HepG2 (cell line): ENCODE measurements at regions not wholly inside any gene's neighbourhood (a gene's known extent, or its start where the extent isn't known, plus 50 kb on each side); places are given as distances from the start of the nearest gene placed in this dataset.

Source experiments
- ATAC-seq: fragments of 200-7000 bp; cut with Tn5 transposase; 3 replicates; pipeline ENCODE4 v1.9.1; 2020; ENCODE audit warnings: mild to moderate bottlenecking, moderate library complexity
- BruUV-seq: library from RNA; stranded (reverse); fragments of 400-500 nt; replicated peaks from 2 replicates; lab custom pipeline; 2021; lab: Mats Ljungman, UMichigan
- CTCF ChIA-PET: fragments of 300-600 bp; formaldehyde crosslinking; extraction: SDS; loops from one replicate; lab custom pipeline; 2021; ENCODE audit warnings: low total read pairs, inconsistent platforms, low intra/inter-chr PET ratio; lab: Yijun Ruan, JAX
- POLR2A ChIA-PET: fragments of 350-600 bp; sonication (Branson Sonifier 250); formaldehyde crosslinking; loops from one replicate; lab custom pipeline; 2020; ENCODE audit warnings: antibody characterized with exemption, inconsistent platforms; lab: Yijun Ruan, JAX
- DNase-seq: peaks from one replicate; pipeline ENCODE4 v3.0.0-alpha.2; 2015; ENCODE audit warnings: low spot score
- FAIRE-seq: peaks from 3 replicates; lab custom pipeline; 2011; peaks lifted over from hg19 to GRCh38; lab: Jason Lieb, UNC
- H2AFZ ChIP-seq: one replicate; pipeline ENCODE4 v1.6.1; 2011; ENCODE audit warnings: low read length, inconsistent platforms
- H3K27ac ChIP-seq: fragments of 300-600 bp; 3 replicates; pipeline ENCODE4 v1.8.0; 2011; ENCODE audit warnings: mixed run types, mild to moderate bottlenecking, mixed read lengths, low read length, inconsistent platforms; ENCODE audit not compliant: insufficient read depth; ENCODE audit errors: extremely low read length
- H3K27me3 ChIP-seq, 2 experiments: fragments of 200-600 bp in 1 of 2; 2 replicates in 1 of 2; 3 replicates in 1 of 2; pipeline versions ENCODE4 v1.6.0 to v1.8.0; 2011; ENCODE audit warnings: low read length in 2 of 2, mild to moderate bottlenecking in 2 of 2, moderate library complexity in 2 of 2, inconsistent platforms in 1 of 2; ENCODE audit not compliant: insufficient read depth in 2 of 2, control insufficient read depth in 1 of 2
- H3K36me3 ChIP-seq, 2 experiments: fragments of 200-600 bp in 1 of 2; replicated peaks in 1 of 2; 2 replicates in 1 of 2; 3 replicates in 1 of 2; pipeline versions ENCODE4 v1.5.1 to v1.8.0; 2011; ENCODE audit warnings: low read length in 2 of 2, inconsistent platforms in 1 of 2; ENCODE audit not compliant: insufficient read depth in 2 of 2, control insufficient read depth in 1 of 2
- H3K4me1 ChIP-seq: 2 replicates; pipeline ENCODE4 v1.5.1; 2012; ENCODE audit warnings: low read length, inconsistent platforms; ENCODE audit not compliant: insufficient read depth
- H3K4me2 ChIP-seq: 2 replicates; pipeline ENCODE4 v1.6.0; 2011; ENCODE audit warnings: low read depth, low read length, inconsistent platforms
- H3K4me3 ChIP-seq, 3 experiments: fragments of 200-600 bp in 1 of 3; sonication (generic), shearing (Covaris generic) in 1 of 3; replicated peaks in 1 of 3; 2 replicates each; pipeline ENCODE4 v1.5.1; 2011 to 2016; ENCODE audit warnings: low read length in 3 of 3, inconsistent platforms in 2 of 3, low read depth in 2 of 3, mild to moderate bottlenecking in 2 of 3, control low read depth in 1 of 3, mixed read lengths in 1 of 3; ENCODE audit not compliant: insufficient read depth in 1 of 3
- H3K79me2 ChIP-seq: one replicate; pipeline ENCODE4 v1.6.1; 2011; ENCODE audit warnings: low read length, inconsistent platforms; ENCODE audit not compliant: insufficient read depth
- H3K9ac ChIP-seq: 2 replicates; pipeline ENCODE4 v1.6.0; 2011; ENCODE audit warnings: mild to moderate bottlenecking, low read depth, low read length, inconsistent platforms; ENCODE audit not compliant: insufficient read depth
- H3K9me3 ChIP-seq: 2 replicates; pipeline ENCODE4 v1.5.1; 2012; ENCODE audit warnings: mild to moderate bottlenecking, low read length
- H4K20me1 ChIP-seq: 2 replicates; pipeline ENCODE4 v1.6.0; 2011; ENCODE audit warnings: inconsistent platforms, mild to moderate bottlenecking, low read length, moderate library complexity; ENCODE audit not compliant: insufficient read depth
- HMGXB3 ChIP-seq: sonication (generic); formaldehyde crosslinking; IDR thresholded peaks from 2 replicates; pipeline ENCODE4 v1.4.0; 2020; ENCODE audit warnings: missing genetic modification reagents, borderline replicate concordance
- HNRNPLL ChIP-seq: fragments of 200-400 bp; formaldehyde crosslinking; IDR thresholded peaks from 2 replicates; pipeline ENCODE4 v1.6.1; 2017; ENCODE audit warnings: mild to moderate bottlenecking, low read depth, low read length; ENCODE audit not compliant: poor library complexity, severe bottlenecking
- LRRFIP1 ChIP-seq: sonication (generic); formaldehyde crosslinking; conservative IDR thresholded peaks from 2 replicates; pipeline ENCODE4 v1.4.0; 2020; ENCODE audit warnings: missing genetic modification reagents
- NFAT5 ChIP-seq: sonication (generic); formaldehyde crosslinking; IDR thresholded peaks from 2 replicates; pipeline ENCODE4 v1.4.0; 2020; ENCODE audit warnings: missing genetic modification reagents
- NR2C2 ChIP-seq: sonication (generic); formaldehyde crosslinking; IDR thresholded peaks from 2 replicates; pipeline ENCODE4 v1.4.0; 2020; ENCODE audit warnings: missing genetic modification reagents, mild to moderate bottlenecking, moderate library complexity, borderline replicate concordance
- TCF7L2 ChIP-seq: IDR thresholded peaks from 2 replicates; pipeline ENCODE4 v1.6.1; 2011; ENCODE audit warnings: mild to moderate bottlenecking, low read depth, low read length, moderate library complexity
- XRCC5 ChIP-seq: fragments of 200-400 bp; formaldehyde crosslinking; optimal IDR thresholded peaks from 2 replicates; pipeline ENCODE3; 2017; ENCODE audit warnings: mild to moderate bottlenecking, low read length
- ZBTB25 ChIP-seq: IDR thresholded peaks from 2 replicates; pipeline ENCODE4 v1.6.1; 2018; ENCODE audit warnings: missing genetic modification reagents
- ZNF629 ChIP-seq: sonication (generic); formaldehyde crosslinking; conservative IDR thresholded peaks from 2 replicates; pipeline ENCODE4 v1.5.0; 2020; ENCODE audit warnings: missing genetic modification reagents
- ZNF776 ChIP-seq: sonication (generic); formaldehyde crosslinking; IDR thresholded peaks from 2 replicates; pipeline ENCODE4 v1.4.0; 2020; ENCODE audit warnings: mild to moderate bottlenecking, missing genetic modification reagents
- WGBS: methylation state at CpG from one replicate; pipeline ENCODE4 v1.1.6; 2017; ENCODE audit warnings: low lambda C conversion rate; 5-methylcytosine and 5-hydroxymethylcytosine counted together
- in situ Hi-C: cut with HindIII; loops from 2 replicates; pipeline ENCODE4 v1.10.0; 2017; ENCODE audit warnings: low pct_unique_long_range_greater_than_20kb; ENCODE audit not compliant: extremely low pct_ligation_motif_present
- intact Hi-C: fragments of 100-400 bp; cut with micrococcal nuclease; formaldehyde crosslinking; loops from one replicate; pipeline ENCODE4 v1.10.0; 2022; ENCODE audit not compliant: unreplicated experiment

GRCh38 chr2:138079976-138080375, 115.7 kb downstream of the HNMT start:
- Histone ChIP-seq H3K4me3 (no peak overlapping the region), H3K79me2 (no peaks in the 10 kb centered on the region), H3K27me3 (no peaks in the 10 kb centered on the region), H3K4me1 (peaks cover 20% of the 10 kb centered on the region), H2AFZ (no peak overlapping the region), H3K36me3 (no peaks in the 10 kb centered on the region), H3K9me3 (no peaks in the 10 kb centered on the region), H3K27ac (no peak overlapping the region), H3K4me2 (no peak overlapping the region), H4K20me1 (no peaks in the 10 kb centered on the region), H3K9ac (no peak overlapping the region)
- TF ChIP-seq LRRFIP1 (no peak), NFAT5 (CRISPR knock-in tag) (no peak), TCF7L2 (no peak), HNRNPLL (no peak), XRCC5 (no peak), ZBTB25 (CRISPR knock-in tag) (no peak), NR2C2 (CRISPR knock-in tag) (no peak), ZNF776 (CRISPR knock-in tag) (no peak), HMGXB3 (CRISPR knock-in tag) (no peak), ZNF629 (CRISPR knock-in tag) (no peak)
- ChIA-PET POLR2A (no interaction called here), CTCF (no interaction called here)
- DNase-seq (no peak), FAIRE-seq (no peak), ATAC-seq (no peak)
- intact Hi-C loops = loop anchor here (2.0 to 5.0 kb wide), 2 partner anchors 19 to 63 kb away; no protein-coding TSS in a partner anchor
- whole genome bisulfite sequencing = 97% methylated on average over 2 of the region's 2 CpGs
- BruUV-seq = no TSS peak
- in situ Hi-C loops = loop anchor here (5.0 kb wide), 1 partner anchor 193 kb away; no protein-coding TSS in a partner anchor
